ENCODE measurements at regions not wholly inside any gene's neighbourhood (a gene's known extent, or its start where the extent isn't known, plus 50 kb on each side); places are given as distances from the start of the nearest gene placed in this dataset.

DNA sequence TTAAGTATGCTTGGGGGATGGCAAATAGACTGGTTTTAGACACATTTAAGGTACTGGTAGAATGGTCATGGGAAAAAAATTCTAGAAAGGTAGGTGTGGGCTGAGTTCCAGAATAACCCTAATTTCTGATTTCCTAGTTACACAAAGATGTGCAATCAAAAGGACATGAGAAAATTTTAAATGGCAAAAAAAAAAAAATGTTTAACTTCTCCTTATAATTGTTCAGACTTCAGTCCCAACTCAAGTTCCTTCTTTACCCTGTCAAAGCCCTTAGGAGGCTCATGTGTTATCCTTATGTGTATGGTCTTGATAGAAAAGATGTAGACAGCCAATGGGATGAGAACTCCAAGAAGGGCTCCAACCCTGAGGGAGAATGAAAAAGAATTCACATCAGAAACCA lies 153.3 kb upstream of the PLEKHG7 start:
- no peak for TF ChIP-seq GATA2 (IDR thresholded peaks at IDR 0.05; ENCODE audit: low read depth, low read length)
- TF ChIP-seq GATA3 (IDR thresholded peaks at IDR 0.05; ENCODE audit: low read depth, low read length), result no peak

GRCh38 chr12:92547906-92548305 lies 154.9 kb upstream of the PLEKHG7 start:
- TF ChIP-seq GATA2 (IDR thresholded peaks at IDR 0.05; ENCODE audit: low read depth, low read length) (no peak), GATA3 (IDR thresholded peaks at IDR 0.05; ENCODE audit: low read depth, low read length) (no peak)

GRCh38 chr12:92547420-92547819 lies 155.4 kb upstream of the PLEKHG7 start:
- TF ChIP-seq GATA2 (IDR thresholded peaks at IDR 0.05; ENCODE audit: low read depth, low read length) (no peak), GATA3 (IDR thresholded peaks at IDR 0.05; ENCODE audit: low read depth, low read length) (no peak)

- TF ChIP-seq GATA3 (IDR thresholded peaks at IDR 0.05; ENCODE audit: low read depth, low read length) (no peak), GATA2 (IDR thresholded peaks at IDR 0.05; ENCODE audit: low read depth, low read length) (no peak)
These were observed 156.0 kb upstream of the PLEKHG7 start for GRCh38 chr12:92546635-92547348.

GRCh38 chr12:92546259-92546634 lies 156.5 kb upstream of the PLEKHG7 start:
- TF ChIP-seq GATA2 (IDR thresholded peaks at IDR 0.05; ENCODE audit: low read depth, low read length), result no peak
- no peak for TF ChIP-seq GATA3 (IDR thresholded peaks at IDR 0.05; ENCODE audit: low read depth, low read length)

DNA sequence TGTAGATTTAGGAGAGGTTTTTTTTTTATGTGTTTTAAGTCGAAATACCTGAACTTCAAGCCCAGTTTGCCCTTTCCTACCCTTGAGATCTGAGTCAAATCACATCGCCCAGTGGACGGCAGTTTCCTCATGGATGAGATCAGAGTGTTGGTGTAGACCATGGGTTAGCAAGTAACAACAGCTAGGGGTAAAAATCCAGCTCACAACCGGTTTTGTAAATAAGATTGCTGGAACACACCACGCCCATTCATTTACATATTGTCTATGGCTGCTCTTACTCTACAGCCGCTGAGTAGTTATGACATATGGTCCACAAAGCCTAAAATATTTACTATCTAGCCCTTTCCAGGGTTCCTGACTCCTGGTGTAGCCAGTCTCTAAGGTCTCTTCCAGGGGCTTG lies 158.5 kb upstream of the PLEKHG7 start:
- no peak for TF ChIP-seq GATA2 (IDR thresholded peaks at IDR 0.05; ENCODE audit: low read depth, low read length)
- no peak for TF ChIP-seq GATA3 (IDR thresholded peaks at IDR 0.05; ENCODE audit: low read depth, low read length)

DNA sequence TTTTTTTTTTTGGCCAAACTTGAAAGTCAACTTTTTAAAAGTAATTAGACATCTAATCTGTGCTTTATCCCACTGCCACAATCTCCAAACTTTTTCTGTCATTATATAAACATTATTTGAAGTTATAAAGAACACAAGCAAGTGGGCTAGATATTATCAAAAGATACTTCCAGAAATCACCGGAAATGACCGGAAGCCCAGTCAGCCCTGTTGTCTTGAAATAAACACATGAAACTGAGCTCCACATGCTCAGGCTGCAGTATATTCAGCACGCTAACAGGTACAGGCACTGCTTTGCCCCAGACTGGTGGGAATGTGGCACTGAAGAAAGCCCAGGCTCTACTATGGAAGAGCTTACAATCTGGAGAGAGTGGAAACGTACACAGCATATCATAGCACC lies 158.9 kb upstream of the PLEKHG7 start:
- TF ChIP-seq GATA2 (IDR thresholded peaks at IDR 0.05; ENCODE audit: low read depth, low read length) (no peak), GATA3 (IDR thresholded peaks at IDR 0.05; ENCODE audit: low read depth, low read length) (no peak)

GRCh38 chr12:92543359-92543758 lies 159.4 kb upstream of the PLEKHG7 start:
- TF ChIP-seq GATA2 (IDR thresholded peaks at IDR 0.05; ENCODE audit: low read depth, low read length) (no peak), GATA3 (IDR thresholded peaks at IDR 0.05; ENCODE audit: low read depth, low read length) (no peak)

GRCh38 chr12:92541731-92542130 lies 161.1 kb upstream of the PLEKHG7 start:
- TF ChIP-seq GATA3 (IDR thresholded peaks at IDR 0.05; ENCODE audit: low read depth, low read length), result no peak
- TF ChIP-seq GATA2 (IDR thresholded peaks at IDR 0.05; ENCODE audit: low read depth, low read length), result no peak

- TF ChIP-seq GATA3 (IDR thresholded peaks at IDR 0.05; ENCODE audit: low read depth, low read length), result no peak
- no peak for TF ChIP-seq GATA2 (IDR thresholded peaks at IDR 0.05; ENCODE audit: low read depth, low read length)
These were observed 161.9 kb upstream of the PLEKHG7 start for GRCh38 chr12:92540782-92541423.

- TF ChIP-seq GATA2 (IDR thresholded peaks at IDR 0.05; ENCODE audit: low read depth, low read length) (no peak), GATA3 (IDR thresholded peaks at IDR 0.05; ENCODE audit: low read depth, low read length) (no peak)
These were observed 162.6 kb upstream of the PLEKHG7 start for GRCh38 chr12:92539976-92540781.

DNA sequence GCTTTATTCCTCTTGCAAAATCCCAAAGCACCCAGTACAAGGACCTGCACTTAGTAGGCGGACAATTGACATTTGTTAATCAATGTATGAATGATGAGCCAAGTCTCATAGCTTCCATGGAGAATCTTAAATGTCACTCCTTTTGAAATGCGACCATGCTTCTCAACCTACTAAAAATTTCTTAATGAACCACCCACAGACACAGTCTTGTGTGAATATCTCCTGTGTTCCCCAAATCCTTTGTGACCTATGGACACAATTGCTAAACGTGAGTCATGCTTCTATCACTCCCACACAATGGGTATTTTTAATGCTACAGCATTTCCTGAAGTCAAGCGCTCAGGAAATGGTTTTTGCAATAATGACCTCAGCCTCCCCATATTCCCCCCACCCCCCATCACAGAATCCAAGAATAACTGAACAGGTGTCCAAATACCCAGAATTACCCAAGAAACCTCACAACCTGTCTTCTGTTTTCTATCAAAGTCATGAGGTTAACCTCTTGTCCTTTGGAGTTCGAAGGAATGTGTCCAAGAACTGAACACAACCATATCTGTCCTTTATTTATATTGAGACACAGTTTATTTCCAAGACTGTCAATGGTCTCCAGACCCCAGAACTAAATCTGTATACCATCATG lies 163.6 kb upstream of the PLEKHG7 start:
- TF ChIP-seq GATA3 (IDR thresholded peaks at IDR 0.05; ENCODE audit: low read depth, low read length) (no peak), GATA2 (IDR thresholded peaks at IDR 0.05; ENCODE audit: low read depth, low read length) (no peak)

DNA sequence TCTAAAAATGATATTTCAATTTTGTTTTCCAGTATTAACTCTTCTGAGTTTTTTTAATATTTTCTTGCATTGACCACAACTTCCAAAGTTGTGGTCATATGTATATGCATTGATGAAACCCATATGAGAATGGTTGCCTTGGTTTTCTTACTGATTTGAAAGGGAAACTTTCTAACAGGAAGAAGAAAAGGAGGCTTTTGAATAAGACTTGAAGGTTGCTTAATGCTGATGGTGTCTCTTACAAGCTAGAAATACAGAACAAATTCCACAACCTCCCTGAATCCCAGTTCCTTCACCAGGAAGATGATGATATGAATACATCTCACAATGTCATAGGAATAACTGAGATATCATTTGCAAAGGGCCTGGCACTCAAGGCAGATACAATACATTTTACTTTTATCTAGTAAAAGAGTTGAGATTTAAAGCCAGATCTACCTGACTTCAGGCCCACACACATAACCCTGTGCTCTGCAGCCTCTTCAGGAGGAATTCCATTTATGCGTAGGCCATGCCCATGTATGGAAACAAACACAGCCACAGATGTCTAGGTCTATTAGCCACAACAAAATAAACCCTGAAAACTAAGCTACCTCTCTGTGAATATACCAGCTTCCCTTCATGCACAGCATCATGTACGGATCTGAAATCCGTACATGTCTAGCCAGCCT lies 165.4 kb upstream of the PLEKHG7 start:
- no peak for TF ChIP-seq GATA3 (IDR thresholded peaks at IDR 0.05; ENCODE audit: low read depth, low read length)

DNA sequence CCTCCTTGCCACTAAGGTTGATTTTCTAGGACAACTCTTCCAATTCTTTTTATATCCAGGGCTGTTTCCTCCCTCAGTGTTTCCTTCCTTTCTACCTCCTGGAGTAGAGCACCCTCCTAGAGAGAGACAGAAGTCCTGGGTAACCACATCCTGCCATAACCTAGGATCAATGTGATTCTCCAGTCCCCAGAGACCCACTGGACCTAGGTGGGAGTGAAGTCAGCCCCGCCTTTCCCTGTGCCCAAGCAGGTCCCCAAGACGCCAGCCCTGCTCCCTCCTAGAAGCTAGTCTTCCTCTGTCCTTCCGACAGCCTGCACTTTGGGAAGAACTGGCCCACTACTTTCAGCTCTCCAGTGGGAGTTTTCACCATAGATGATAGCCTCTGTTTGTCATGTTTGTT lies 166.8 kb upstream of the PLEKHG7 start:
- no peak for TF ChIP-seq GATA3 (IDR thresholded peaks at IDR 0.05; ENCODE audit: low read depth, low read length)
- no peak for TF ChIP-seq GATA2 (IDR thresholded peaks at IDR 0.05; ENCODE audit: low read depth, low read length)
